T-helper 22 cell (primary cell): ENCODE measurements at regions not wholly inside any gene's neighbourhood (a gene's known extent, or its start where the extent isn't known, plus 50 kb on each side); places are given as distances from the start of the nearest gene placed in this dataset.

Experiments used
- DNase-seq: peaks from one replicate; pipeline ENCODE4 v3.0.0-alpha.2; 2020; ENCODE audit warnings: low read depth

DNA sequence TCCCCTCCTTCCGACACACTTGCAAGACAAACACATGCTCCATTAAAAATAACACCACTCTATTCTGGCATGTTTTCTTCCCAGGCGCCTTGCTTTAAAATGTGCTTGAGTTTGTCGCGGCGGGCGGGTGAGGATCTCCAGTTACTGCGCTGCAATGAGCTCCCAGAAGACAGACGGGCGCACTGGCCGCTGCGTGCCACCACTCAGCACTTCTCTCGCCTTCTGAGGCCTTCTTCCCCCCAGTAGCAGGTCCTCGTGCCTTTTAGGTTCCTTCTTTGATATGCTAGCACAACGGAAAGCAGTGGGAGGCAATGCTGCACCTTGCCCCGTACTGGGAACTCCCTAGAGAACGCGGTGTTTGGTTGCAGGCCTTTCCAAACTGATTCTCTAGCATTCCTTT, 279.5 kb upstream of the NR5A2 start:
- DNase-seq = no peak

DNA sequence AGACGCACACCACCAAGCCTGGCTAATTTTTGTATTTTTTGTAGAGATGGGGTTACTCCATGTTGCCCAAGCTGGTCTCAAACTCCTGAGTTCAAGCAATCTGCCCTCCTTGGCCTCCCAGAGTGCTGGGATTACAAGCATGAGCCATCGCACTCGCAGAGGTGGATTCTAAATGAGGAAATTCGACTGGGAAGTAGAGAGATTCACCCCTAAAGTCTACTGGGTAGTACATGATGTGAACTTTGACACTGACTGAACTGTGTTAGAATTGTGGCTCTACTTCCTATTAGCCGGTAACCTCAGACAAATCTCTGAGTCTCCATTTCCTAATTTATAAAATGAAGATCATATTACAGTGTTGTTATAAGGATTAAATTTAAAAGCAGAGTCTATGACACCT, 276.0 kb upstream of the NR5A2 start:
- no peak for DNase-seq

DNA sequence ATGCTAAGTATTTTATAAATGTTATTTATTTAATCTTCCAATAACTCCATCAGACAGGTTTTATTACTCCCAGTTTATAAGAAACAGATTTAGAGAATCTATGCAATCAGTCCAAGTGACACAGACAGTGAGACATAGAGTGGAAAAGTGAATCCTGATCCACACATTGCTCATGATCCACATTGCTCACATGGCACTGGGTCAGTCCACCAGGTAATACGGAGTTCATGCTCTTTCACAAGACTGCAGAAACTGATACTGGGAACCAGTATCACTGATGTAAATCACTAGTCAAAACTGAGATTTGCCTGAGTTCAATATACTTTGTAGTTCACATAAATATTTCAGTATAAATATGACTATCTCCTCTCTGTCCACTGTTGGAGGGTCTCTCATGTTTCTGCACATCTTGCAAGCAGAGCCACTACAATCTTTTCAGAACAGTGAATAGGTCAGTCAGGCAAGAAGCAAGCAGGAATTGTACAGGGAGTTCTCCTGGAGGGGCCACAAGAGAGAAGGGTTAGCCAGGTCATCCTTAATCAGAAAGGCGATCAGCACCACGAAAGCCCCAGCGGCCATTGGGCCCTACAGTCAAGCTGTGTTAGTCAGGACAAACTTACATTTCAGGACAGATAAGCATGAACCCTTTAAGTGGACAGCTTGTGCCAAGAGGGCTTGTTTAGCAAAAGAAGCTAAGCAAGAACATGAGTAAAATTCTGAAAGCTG, 275.4 kb upstream of the NR5A2 start:
- DNase-seq = no peak

DNA sequence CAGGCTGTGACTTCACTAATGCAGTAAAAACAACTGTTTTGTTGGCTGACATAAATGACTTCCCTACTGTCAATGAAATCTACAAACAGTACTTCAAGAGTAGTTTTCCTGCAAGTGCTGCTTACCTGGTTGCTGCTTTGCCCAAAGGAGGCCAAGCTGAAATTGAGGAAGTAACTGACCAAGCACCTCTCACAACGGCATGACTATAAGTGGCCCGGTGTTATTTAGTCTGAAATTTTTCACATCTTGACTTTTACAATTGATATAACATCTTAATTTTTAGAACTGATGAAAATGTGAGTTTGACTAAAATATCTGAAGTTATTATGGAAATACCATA, 274.9 kb upstream of the NR5A2 start:
- DNase-seq = no peak

DNA sequence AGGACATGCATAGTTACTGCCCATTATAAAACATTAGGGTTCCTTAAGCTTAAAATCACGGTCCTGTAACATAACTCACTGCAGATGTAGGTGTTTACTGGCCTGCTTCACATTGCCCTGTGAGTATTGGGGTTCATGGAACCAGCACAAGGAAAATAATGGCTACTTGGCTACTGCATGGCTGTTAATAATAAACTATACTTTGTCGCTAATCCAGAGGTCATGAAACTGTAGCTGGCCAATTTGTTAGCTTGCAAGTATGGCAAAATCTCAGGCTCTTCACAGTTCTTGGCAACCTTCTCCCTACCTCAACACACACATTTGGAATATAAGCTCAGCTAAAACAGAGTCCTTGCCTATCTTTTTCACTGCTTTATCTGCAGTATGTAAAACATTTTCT, 274.0 kb upstream of the NR5A2 start:
- DNase-seq = no peak

DNA sequence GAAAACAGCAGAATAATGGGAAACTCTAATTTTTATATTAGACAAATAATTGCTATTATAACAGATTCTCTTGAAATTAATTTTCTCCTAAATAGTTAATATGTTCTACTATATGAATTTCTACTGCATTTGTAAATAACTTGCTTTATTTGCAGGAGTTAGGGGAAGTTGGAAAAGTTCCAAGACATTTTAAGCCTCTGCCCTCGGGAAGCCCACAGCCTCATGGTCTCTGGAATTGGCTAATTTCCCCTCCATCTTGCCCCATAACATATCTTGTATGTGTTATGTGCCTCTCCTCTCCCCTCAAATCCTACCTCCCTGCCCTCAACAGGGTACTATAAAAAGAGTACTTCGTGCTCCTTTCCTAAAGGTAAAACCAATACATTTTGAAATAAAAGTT, 271.4 kb upstream of the NR5A2 start:
- DNase-seq = no peak

DNA sequence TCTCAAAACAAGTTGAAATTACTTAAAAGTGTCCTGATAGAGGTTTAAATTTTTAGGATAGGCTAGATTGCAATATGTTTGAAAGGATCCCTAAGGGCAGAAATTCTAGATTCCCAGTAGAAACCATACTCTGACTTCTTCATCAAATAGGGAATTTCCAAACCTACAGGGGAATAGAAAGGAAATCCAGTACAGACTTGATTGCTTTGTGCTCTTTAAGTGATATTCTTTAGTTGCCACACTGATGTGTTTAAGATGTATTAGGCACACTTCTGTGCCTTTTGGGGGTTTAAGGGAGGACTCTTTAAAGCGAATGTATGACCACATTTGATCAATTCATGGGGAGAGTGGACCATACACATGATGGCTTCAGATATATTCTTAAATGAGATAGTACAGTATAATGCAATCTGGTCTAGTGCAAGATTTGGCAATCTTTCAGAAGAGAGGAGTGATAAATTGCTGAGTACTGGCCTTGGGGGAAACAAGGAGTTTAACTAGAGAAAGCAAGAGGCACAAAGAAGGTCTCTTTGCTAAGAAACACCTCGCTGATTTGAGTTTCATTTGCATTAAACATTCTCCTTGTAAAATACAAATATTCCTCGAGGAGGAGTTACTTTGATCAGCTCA, 268.8 kb upstream of the NR5A2 start:
- DNase-seq = no peak

DNA sequence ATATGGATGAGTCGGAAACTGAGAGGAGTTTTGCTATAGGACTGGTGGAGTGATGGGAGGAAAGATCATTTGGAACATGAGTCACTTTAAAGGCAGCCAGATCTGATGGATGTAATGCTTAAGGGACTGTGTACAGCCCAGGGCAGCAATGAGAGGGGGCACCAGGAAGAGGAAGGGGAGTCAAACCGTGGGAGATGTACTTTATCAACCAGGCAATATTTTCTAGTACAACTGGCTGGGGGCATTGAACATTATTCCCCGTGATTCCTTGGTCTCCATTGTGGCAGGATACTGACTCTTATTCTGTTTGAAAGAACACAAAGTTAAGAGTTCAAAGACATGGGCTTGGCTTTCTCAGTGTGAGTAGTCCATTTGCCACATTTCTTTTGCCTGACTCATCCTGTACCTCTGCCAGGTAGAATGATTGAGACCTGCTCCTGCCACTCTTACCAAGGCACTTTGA, 268.2 kb upstream of the NR5A2 start:
- no peak for DNase-seq

DNA sequence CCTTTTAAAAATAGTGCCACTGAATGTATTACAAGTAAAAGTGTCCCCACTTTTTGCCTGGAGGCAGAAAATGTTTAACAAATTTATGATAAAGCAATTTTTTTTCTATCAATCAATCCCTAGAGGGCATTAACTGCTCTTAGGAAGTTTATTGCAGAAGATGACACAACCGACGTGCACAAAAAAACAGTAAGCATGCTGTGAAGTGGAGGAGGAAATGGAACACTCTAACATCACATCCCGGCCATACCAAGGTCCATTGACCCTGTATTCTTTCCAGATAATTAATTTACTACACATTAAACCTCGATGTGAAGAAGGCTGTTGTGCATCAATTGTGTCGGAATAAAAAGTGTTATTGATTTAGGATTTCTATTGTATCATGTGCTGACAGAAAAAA, 264.9 kb upstream of the NR5A2 start:
- no peak for DNase-seq

DNA sequence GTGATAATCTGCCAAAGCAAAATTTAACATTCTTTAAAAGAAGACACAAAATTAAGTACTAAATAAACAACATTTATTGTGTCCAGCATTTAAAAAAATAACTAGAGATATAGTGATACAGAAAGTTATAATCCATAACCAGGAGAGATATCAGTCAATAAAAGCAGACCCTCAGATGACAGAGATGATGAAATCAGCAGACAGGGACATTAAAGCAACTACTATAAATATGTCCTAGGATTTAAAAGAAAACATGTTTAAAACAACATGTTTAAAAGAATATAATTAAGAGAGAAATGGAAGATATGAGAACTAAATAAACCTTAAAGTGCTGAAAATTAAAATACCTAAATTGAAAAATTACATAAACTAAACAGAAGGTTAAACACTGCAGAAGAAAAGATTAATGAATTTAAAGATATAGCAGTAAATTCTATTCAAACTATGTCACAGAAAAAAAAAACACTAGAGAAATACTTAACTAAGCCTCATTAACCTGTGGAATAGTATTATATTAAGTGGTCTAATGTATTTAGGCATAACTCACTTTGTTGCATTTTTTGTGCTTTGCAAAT, 261.2 kb upstream of the NR5A2 start:
- DNase-seq = no peak

DNA sequence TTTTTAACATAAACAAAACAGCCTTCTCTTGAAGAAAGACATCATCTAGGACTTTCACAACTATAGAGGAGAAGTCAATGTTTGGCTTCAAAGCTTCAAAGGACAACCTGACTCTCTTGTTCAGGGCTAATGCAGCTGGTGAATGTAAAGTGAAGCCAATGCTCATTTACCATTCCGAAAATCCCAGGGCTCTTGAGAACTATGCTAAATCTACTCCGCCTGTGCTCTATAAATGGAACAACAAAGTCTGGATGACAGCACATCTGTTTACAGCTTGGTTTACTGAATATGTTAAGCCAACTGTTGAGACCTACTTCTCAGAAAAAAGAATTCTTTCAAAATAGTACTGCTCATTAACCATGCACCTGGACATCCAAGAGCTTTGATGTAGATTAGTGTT, 259.8 kb upstream of the NR5A2 start:
- no peak for DNase-seq

DNA sequence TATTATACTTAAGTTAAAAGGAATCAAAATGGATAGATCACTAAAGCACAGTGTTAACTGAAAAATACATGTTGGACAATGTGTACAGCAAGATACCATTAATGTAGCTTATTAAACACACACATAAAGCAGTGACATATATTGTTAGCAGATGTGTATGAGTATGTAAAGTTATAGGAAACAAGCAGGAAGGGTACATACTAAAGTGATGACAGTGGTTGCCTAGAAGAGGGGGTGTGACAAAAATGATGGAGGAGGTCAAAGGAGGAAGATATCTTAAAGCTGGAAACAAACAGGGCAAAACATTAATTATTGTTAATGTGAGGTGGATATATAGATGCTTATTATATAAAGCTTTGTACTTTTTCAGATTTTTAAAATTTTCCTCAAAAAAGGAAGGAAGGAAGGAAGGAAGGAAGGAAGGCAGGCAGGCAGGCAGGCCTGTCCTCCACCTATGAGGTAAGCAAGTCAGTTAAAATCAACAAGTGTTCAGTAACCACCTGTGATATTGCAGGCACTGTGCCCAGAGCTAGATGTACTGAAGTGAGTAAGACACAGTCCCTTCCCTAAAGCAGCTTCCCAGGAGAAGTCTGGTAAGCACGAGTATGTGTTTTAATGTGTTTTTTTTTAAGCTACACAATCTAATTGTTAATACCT, 252.9 kb upstream of the NR5A2 start:
- no peak for DNase-seq

DNA sequence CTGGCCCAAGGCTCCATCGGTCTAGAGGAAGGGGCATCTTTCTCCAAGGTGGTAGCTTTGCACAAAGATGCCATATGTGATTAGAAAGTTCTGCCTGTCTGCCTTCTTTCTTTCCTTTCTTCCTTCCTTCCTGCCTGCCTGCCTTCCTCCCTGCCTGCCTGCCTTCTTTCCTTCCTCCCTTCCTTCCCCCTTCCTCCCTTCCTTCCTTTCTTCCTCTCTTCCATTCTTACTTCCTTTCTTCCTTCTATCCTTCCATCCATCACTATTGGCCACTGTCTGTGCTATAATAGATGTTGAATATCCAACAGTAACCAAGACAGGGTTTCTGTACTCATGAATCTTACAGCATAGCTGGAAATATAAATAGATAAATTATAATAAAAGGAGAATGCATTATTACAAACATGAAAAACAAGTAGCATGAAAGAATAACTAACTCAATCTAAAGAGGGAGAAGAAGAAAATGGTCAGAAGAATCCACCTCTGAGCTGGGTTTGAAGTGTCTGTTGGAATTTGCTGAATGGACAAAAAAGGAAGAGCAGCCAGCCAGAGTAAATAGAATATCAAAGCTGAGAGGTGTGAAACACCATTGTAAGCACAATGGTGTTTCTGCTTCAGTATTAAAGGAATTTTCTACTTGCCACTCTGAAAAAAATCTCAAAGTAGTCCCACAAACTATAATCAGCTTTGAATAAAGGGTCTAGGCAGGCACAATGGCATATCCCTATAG, 250.6 kb upstream of the NR5A2 start:
- no peak for DNase-seq

DNA sequence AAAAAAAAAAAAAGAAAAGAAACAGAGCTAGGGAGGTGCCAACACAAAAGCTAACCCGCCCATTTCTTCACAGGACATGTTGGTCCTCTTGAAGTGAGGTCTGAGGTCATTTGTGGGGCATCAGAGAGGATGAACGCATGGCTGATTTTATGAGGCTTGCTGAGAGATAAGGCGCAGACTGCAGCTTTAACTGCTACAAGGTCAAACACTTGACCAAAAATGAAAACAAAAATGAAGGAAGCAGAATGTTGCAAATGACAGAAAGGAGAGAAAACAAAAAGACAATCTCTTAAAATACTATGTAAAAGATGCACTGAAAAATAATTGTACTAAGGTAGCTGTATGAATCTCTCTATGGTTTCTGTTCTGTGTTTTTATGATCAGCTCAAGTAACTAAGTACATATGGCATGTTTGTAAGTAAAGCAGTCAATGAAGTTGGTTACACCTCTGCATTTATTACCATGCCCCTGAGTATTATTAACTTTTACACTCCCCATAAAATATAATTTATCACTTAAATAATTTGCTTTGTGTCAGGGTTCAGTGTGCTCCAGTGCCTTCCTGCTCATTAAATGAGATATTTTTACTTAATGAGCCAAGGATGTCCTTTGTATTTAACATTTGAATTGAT, 249.1 kb upstream of the NR5A2 start:
- no peak for DNase-seq

DNA sequence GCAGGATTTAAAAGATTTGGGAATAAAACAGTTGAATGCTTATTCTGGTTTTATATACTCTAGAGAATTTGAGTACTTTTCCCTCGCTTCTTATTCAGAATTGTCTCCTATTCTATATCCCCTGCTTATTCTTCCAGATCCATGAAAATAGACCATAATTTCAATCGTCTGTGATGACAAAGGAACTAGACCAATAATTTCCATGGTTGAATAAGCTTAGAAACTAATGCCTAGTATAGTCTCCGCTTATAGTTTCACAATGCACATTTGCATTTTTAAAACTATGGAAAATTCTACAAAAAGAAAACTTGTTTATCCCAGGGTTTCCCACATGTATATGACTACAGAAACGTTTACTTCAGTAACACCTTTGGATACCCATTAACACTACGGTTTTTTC, 247.4 kb upstream of the NR5A2 start:
- no peak for DNase-seq

DNA sequence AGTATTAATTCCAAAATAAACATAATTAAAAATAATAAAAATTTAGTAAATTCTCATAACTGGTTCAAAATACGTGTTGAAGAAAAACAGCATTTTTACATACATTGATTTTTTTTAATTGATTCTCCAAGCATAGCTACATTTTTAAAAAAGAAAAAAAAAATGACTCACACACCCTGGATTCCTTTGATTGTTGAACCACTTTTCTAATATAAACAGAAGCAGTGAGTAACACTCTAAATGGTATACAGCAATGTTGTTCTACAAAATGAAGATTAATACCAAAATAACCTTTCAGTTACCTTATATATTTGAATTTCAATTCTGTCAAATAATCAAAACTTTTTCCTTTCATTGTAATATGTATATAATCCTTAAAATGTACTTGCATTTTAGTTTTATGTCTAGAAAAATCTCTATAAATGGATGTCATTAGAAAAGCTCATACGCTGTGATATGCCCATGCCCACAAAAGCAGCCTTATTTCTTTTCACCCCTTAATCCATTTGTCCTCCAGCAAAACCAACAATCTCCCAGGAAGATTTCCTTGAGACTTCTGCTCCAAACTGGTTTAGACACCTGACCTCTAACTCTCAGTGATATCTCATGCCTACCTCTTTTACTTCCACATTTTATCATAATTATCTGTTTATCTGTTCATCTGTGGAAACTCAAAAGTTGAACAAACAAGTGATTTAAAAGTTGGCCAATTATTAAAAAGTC, 246.4 kb upstream of the NR5A2 start:
- no peak for DNase-seq

DNA sequence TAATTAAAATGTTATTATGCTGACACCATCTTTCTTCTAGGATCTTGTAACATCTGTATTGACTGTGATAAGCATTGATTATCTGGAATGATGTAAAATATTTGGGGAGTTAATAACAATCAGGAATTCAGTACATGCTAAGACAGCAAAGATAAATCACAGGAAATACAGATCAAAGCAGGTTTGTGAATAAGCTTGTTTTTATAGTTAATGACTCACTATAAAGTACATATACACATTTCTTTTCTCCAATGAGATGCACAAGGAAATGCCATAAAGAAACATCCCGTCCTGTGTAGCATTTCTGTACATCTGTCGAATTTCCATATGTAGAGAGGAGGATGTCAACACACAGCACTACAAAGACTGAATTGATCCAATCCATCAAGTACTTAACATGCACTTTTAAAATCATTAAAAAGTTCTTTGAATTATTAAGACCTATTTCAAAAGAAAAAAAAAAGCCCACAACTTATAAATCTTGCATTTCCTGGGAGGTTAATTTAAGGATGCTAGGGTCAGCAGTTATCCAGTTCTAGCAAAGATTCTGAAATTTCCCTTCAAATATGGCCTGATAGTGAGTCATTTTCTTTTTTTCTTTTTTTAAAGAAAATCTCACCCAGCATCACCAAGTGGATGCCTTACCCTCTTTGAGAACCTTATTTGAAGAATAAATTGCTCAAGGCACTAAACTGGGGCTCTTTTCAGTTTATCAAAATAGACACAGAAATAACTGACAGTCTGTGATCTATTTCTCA, 243.2 kb upstream of the NR5A2 start:
- DNase-seq = no peak

DNA sequence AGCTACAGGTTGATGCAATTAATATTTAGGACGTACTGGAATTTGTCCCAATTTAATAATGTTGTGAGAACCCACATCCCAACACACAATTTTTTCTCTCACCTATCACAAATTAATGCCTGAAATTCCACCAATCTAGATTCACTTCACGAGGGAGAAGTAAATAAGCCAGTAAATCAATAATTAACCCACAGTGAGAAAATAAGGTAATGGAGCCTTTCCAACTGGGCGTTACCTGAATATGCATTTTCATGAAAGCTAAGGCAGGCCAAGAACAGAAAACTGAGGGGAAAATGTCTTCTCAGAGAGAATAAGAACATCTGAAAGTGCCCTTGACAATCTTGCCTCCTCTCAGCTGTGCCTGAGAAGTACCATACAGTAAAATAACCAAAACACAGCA, 240.8 kb upstream of the NR5A2 start:
- no peak for DNase-seq

DNA sequence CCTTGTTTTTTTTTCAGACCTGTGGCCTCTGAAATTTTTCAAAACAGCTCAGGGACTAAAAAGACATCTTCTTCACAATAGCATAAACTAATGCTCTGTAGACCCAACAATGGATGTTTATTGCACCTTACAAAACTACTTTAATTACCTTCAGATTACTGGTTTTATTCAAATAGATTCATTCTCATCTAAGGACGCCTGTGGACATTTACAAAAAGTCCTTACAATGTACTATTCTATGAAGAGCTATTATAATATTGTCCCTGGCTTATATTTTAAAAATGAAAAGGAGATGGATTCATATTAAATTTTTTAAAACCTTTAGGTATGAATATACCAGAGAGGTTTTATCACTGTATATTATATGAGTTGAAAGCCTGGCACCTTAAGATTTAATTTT, 238.4 kb upstream of the NR5A2 start:
- no peak for DNase-seq

DNA sequence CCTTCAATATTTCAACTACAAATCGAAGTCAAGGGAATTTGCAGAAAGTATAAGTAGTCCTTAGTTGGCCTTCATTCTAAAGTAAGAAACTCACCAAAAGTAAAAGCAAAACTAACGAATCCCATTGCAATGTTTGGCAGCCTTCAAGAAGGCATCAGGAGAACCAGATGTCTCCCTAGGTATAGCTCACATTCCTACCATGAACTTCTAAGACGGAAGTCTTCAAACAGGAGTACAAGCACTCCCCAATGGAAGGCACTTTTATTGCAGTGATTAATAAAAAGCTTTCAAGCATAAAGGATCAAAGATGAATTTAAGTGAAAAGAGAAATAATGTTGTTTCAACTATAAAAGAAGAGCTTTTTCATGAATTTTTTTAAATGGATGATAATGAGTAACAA, 236.0 kb upstream of the NR5A2 start:
- DNase-seq = no peak

DNA sequence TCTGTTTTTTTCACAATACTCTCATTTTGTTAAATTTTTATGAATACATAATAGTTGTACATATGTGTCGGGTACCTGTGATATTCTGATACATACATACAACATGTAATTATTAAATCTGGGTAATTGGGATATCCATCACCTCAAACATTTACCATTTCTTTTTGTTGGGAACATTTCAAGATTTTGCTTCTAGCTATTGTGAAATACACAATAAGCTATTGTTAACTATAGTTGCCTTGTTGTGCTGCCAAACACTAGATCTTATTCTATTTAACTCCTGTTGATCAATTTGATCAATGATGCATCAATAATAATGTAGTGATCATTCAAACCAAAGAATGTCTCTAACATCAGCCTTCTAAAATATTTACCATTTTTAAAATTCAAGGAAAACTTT, 234.6 kb upstream of the NR5A2 start:
- DNase-seq = no peak
